ENCODE measurements at regions not wholly inside any gene's neighbourhood (a gene's known extent, or its start where the extent isn't known, plus 50 kb on each side); places are given as distances from the start of the nearest gene placed in this dataset.

- Histone ChIP-seq H3K27ac (ENCODE audit: low read depth in 1 of 2, low read length in 2 of 2) (no peak overlapping the region), H3K9ac (ENCODE audit: insufficient read depth, low read length, poor library complexity, severe bottlenecking) (no peak overlapping the region), H3K9me3 (replicated peaks in 1 of 2; ENCODE audit: control insufficient read depth in 1 of 2, insufficient read depth in 1 of 2, low read length in 2 of 2) (peaks cover 5 to 9% of the 10 kb centered on the region in 2 donors), H3K79me2 (ENCODE audit: insufficient read depth, low read length) (no peaks in the 10 kb centered on the region), H3K4me1 (ENCODE audit: control insufficient read depth in 1 of 2, insufficient read depth in 2 of 2, low read length in 2 of 2) (no peaks in the 10 kb centered on the region), H4K20me1 (ENCODE audit: insufficient read depth, low read length) (no peaks in the 10 kb centered on the region), H3K27me3 (ENCODE audit: control insufficient read depth in 2 of 2, insufficient read depth in 2 of 2, low read length in 2 of 2) (no peaks in the 10 kb centered on the region), H3K36me3 (replicated peaks in 1 of 2; ENCODE audit: control insufficient read depth in 1 of 2, insufficient read depth in 2 of 2, low read length in 2 of 2) (no peaks in the 10 kb centered on the region), H2AFZ (ENCODE audit: insufficient read depth, low read depth, low read length, poor library complexity, severe bottlenecking) (no peak overlapping the region), H3K4me3 (replicated peaks in 1 of 3; ENCODE audit: low read depth in 2 of 3, low read length in 3 of 3) (no peak overlapping the region), H3K4me2 (replicated peaks; ENCODE audit: extremely low read depth, low read length, poor library complexity, severe bottlenecking) (no peak overlapping the region)
- H3K4me1 Mint-ChIP-seq: no peaks in the 10 kb centered on the region
- H3K27me3 Mint-ChIP-seq (ENCODE audit: low read depth in 3 of 3): no peaks in the 10 kb centered on the region
- TF ChIP-seq, protein P1, sequence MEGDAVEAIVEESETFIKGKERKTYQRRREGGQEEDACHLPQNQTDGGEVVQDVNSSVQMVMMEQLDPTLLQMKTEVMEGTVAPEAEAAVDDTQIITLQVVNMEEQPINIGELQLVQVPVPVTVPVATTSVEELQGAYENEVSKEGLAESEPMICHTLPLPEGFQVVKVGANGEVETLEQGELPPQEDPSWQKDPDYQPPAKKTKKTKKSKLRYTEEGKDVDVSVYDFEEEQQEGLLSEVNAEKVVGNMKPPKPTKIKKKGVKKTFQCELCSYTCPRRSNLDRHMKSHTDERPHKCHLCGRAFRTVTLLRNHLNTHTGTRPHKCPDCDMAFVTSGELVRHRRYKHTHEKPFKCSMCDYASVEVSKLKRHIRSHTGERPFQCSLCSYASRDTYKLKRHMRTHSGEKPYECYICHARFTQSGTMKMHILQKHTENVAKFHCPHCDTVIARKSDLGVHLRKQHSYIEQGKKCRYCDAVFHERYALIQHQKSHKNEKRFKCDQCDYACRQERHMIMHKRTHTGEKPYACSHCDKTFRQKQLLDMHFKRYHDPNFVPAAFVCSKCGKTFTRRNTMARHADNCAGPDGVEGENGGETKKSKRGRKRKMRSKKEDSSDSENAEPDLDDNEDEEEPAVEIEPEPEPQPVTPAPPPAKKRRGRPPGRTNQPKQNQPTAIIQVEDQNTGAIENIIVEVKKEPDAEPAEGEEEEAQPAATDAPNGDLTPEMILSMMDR (IDR thresholded peaks at IDR 0.05): no peak
- no peak overlapping the region for H3K27ac Mint-ChIP-seq
- no peaks in the 10 kb centered on the region for H3K36me3 Mint-ChIP-seq
- H3K9me3 Mint-ChIP-seq: peaks cover 2 to 10% (median 6%) of the 10 kb centered on the region in 7 donors
- H3K4me3 Mint-ChIP-seq: no peak overlapping the region
- 84% methylated on average over 9 of the region's 13 CpGs for WGBS (ENCODE audit: insufficient coverage)
- DNase-seq: no peak
- intact Hi-C loops (cut with micrococcal nuclease): no loop called here
Measured at GRCh38 chr1:105891308-105891707, 1165.2 kb upstream of the PRMT6 start.

DNA sequence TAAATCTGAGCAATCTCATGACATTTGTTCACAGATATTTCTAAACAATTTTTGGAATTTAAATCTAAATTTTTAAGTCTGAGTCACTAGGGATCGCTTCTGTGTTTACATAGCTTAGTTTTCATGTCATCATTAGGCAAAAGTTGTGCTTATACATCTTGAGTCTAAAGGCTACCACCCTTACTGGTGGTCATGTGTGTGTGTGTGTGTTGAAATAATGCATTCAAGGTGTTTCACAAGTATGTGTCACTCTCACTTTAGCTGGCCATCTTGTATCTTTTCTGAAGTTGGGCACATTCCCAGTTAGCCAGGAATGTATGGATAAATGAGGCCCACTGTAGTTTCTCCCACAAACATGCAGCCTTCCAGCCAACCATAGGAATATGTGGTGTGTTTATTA is 1162.5 kb upstream of the PRMT6 start:
- no peak overlapping the region for H3K4me3 ChIP-seq (replicated peaks in 1 of 3; ENCODE audit: low read depth in 2 of 3, low read length in 3 of 3)
- intact Hi-C loops (cut with micrococcal nuclease): no loop called here
- DNase-seq: no peak
- H3K27ac ChIP-seq (ENCODE audit: low read depth in 1 of 2, low read length in 2 of 2): no peak overlapping the region
- H3K9me3 ChIP-seq (replicated peaks in 1 of 2; ENCODE audit: control insufficient read depth in 1 of 2, insufficient read depth in 1 of 2, low read length in 2 of 2): peaks cover 5 to 8% of the 10 kb centered on the region in 2 donors
- Mint-ChIP-seq H3K27ac (no peak overlapping the region), H3K36me3 (no peaks in the 10 kb centered on the region), H3K4me3 (no peak overlapping the region), H3K4me1 (no peaks in the 10 kb centered on the region), H3K9me3 (peaks cover 2 to 10% (median 5%) of the 10 kb centered on the region in 7 donors), H3K27me3 (ENCODE audit: low read depth in 3 of 3) (no peaks in the 10 kb centered on the region)
- no peaks in the 10 kb centered on the region for H3K27me3 ChIP-seq (ENCODE audit: control insufficient read depth in 2 of 2, insufficient read depth in 2 of 2, low read length in 2 of 2)
- H3K36me3 ChIP-seq (replicated peaks in 1 of 2; ENCODE audit: control insufficient read depth in 1 of 2, insufficient read depth in 2 of 2, low read length in 2 of 2): no peaks in the 10 kb centered on the region
- no peak overlapping the region for H3K4me2 ChIP-seq (replicated peaks; ENCODE audit: extremely low read depth, low read length, poor library complexity, severe bottlenecking)
- 100% methylated on average over 1 of the region's 1 CpG for WGBS (ENCODE audit: insufficient coverage)
- TF ChIP-seq, protein P1 (IDR thresholded peaks at IDR 0.05): no peak
- H3K9ac ChIP-seq (ENCODE audit: insufficient read depth, low read length, poor library complexity, severe bottlenecking): no peak overlapping the region
- no peaks in the 10 kb centered on the region for H3K79me2 ChIP-seq (ENCODE audit: insufficient read depth, low read length)
- H4K20me1 ChIP-seq (ENCODE audit: insufficient read depth, low read length): no peaks in the 10 kb centered on the region
- H2AFZ ChIP-seq (ENCODE audit: insufficient read depth, low read depth, low read length, poor library complexity, severe bottlenecking): no peak overlapping the region
- no peaks in the 10 kb centered on the region for H3K4me1 ChIP-seq (ENCODE audit: control insufficient read depth in 1 of 2, insufficient read depth in 2 of 2, low read length in 2 of 2)
